ENCODE measurements at regions not wholly inside any gene's neighbourhood (a gene's known extent, or its start where the extent isn't known, plus 50 kb on each side); places are given as distances from the start of the nearest gene placed in this dataset.
"Not testable (repeated sequence)": the region's sequence is repeated elsewhere in the genome, so short reads cannot be mapped to it uniquely, and the experiment has no call there.

- no peak for DNase-seq
Observed at GRCh38 chr7:68807666-68808065, 790.6 kb upstream of the AUTS2 start.

GRCh38 chr7:68813551-68814080, 784.7 kb upstream of the AUTS2 start:
- DNase-seq, result no peak

GRCh38 chr7:68816491-68816890, 781.8 kb upstream of the AUTS2 start:
- DNase-seq, result no peak

GRCh38 chr7:68820321-68820720, 778.0 kb upstream of the AUTS2 start:
- no peak for DNase-seq

GRCh38 chr7:68821846-68822245, 776.4 kb upstream of the AUTS2 start:
- no peak for DNase-seq

- DNase-seq, result no peak
Observed at GRCh38 chr7:68823996-68824780, 774.1 kb upstream of the AUTS2 start.

GRCh38 chr7:68828575-68828974, 769.7 kb upstream of the AUTS2 start:
- DNase-seq, result no peak

- no peak for DNase-seq
Observed at GRCh38 chr7:68833422-68833821, 764.9 kb upstream of the AUTS2 start.

- DNase-seq, result no peak
Observed at GRCh38 chr7:68839014-68839413, 759.3 kb upstream of the AUTS2 start.

GRCh38 chr7:68840991-68841390, 757.3 kb upstream of the AUTS2 start:
- no peak for DNase-seq

GRCh38 chr7:68843985-68844384, 754.3 kb upstream of the AUTS2 start:
- not testable (repeated sequence) for DNase-seq

- no peak for DNase-seq
Observed at GRCh38 chr7:68846811-68847325, 751.4 kb upstream of the AUTS2 start.

GRCh38 chr7:68853254-68853653, 745.0 kb upstream of the AUTS2 start:
- DNase-seq, result no peak

GRCh38 chr7:68857571-68857970, 740.7 kb upstream of the AUTS2 start:
- no peak for DNase-seq

GRCh38 chr7:68858497-68858896, 739.8 kb upstream of the AUTS2 start:
- no peak for DNase-seq

GRCh38 chr7:68861171-68861570, 737.1 kb upstream of the AUTS2 start:
- DNase-seq, result no peak

- DNase-seq, result no peak
Observed at GRCh38 chr7:68862261-68862660, 736.0 kb upstream of the AUTS2 start.

- DNase-seq, result no peak
Observed at GRCh38 chr7:68862736-68863135, 735.5 kb upstream of the AUTS2 start.

- no peak for DNase-seq
Observed at GRCh38 chr7:68865351-68866199, 732.7 kb upstream of the AUTS2 start.

GRCh38 chr7:68866200-68866570, 732.1 kb upstream of the AUTS2 start:
- DNase-seq, result no peak

GRCh38 chr7:68866721-68867120, 731.6 kb upstream of the AUTS2 start:
- not testable (repeated sequence) for DNase-seq

GRCh38 chr7:68868978-68869377, 729.3 kb upstream of the AUTS2 start:
- DNase-seq, result no peak

GRCh38 chr7:68873616-68874015, 724.7 kb upstream of the AUTS2 start:
- no peak for DNase-seq

- DNase-seq, result no peak
Observed at GRCh38 chr7:68875857-68876256, 722.4 kb upstream of the AUTS2 start.
